Right renal pelvis (tissue), 4 donors: ENCODE measurements at regions not wholly inside any gene's neighbourhood (a gene's known extent, or its start where the extent isn't known, plus 50 kb on each side); places are given as distances from the start of the nearest gene placed in this dataset.

Experiments used
- DNase-seq, 4 donors: peaks; one replicate each; pipeline ENCODE4 v3.0.0-alpha.2; 2013; ENCODE audit warnings: low read depth in 4 of 4, low spot score in 3 of 4, missing footprints in 1 of 4

- no peak for DNase-seq
Observed at GRCh38 chr2:239473211-239473805, 72.5 kb upstream of the HDAC4 start.

DNA sequence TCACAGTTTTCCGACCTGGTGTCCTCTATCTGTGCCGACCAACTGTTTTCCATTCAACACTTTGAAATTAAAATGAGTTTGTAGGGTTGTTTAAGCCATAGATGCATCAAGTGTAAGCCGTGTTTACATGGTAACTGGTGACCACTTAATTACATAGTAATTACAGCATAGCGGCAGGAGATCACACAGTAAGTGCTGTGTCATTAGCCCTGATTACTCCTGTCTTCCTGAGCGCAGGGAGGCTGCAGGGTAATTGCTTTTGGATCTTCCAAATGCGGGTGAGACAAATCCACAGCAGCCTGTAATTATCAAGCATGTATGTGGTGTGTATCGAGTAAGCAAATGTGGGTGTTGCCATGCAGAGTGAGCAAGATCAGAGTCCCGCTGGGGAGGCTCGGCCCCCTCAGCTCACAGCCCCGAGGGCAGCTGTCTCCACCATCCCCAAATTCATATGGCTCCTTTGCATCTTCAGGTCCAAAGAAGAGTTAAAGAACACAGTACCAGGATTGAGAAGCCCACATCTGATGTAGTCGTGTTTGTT is 71.5 kb upstream of the HDAC4 start:
- no peak for DNase-seq

DNA sequence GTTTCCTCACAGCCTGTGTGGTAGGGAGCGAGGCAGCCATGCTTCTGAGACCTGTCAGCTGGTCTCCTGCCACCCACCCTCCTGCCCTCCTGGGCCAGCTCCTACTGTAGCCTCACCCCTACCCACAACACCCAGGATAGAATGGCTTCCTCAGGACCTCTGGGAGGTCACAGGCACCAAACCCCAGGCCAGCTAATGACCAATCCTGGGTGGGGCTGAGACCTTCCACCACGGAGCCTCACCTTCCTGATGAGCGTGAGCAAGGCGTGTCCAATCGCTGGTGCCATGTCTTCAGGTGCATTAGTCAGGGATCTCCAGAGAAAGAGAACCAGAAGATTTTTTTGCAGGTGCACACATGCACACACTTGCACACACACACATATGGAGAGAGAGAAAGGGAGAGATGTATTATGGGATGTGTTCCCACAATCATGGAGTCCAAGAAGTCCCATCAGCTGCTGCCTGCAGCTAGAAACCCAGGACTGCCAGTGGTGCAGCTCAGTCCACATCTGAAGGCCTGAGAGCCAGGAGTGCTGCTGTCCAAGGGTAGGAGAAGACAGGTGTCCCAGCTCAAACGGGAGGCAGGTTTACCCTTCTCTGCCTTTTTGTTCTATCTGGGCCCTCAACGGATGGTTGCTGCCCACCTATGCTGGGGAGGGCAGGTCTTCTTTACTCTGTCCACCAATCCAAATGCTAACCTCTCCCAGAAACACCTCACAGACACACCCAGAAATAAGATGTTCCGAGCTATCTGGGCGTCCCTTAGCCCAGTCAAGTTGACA is 70.4 kb upstream of the HDAC4 start:
- DNase-seq = no peak

DNA sequence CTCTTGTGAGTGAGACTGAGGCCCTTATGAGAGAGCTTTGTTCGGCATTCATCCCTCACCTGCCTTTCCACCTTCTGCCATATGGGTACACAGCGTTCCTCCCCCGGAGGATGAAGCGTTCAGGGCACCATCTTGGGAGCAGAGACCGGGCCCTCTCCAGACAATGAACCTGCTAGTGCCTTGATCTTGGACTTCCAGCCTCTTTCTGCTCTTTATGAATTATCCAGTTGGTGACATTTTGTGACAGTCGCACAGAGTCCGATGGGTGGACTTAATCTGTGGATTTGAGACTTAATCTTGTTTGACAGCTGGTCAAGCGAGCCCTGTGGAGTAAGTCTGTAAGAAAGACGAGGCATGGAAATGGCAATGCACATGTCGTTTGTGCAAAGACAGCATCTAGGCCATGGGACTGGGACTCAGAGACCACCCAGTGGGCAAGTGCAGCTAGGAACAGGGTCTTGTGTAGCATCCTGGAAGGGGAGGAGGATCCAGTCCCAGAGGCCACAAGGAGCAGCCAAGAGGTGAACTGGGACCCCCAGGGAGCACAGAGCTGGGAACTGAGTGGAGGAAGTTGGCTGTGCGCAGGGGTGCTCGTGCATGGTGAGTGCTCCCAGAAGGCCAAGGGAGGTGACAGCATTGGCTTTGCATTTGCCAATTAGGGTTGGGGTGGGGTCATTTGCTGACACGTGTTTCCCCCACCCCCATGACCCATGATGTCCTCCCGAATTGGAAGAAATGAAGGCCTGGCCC is 69.5 kb upstream of the HDAC4 start:
- DNase-seq = no peak

- no peak for DNase-seq
Observed at GRCh38 chr2:239469106-239469960, 68.5 kb upstream of the HDAC4 start.

DNA sequence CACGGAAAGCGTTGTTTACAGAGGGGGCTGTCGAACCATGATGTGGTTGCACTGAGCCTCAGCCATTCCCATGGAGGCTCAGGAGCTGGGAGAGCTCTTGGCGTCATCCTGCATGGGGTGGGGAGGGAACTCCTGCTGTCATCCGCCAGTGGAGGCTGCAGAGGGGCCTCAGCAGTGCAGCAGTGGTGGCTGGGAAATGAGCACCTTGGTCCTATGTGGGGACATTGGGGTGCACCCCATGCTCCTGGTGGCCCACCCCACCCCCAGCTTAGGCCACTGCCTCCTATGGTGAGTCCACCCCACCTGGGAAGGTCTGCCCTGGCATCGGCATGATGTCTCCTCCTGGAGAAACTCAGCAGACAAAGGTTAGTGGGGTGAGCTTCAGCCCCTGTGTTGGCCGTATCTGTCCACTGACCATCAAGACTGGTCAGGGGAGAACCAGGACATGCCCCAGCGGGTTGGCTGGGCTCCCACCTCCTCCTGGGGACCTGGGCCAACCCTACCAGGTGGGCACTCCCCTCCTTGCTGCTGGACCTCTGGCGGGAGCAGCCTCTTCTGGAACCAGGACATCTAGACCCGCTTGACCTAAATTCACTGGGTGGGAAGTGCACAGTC is 67.8 kb upstream of the HDAC4 start:
- no peak for DNase-seq

- DNase-seq = no peak
Observed at GRCh38 chr2:239467956-239468490, 67.2 kb upstream of the HDAC4 start.

- DNase-seq = no peak
Observed at GRCh38 chr2:239467281-239467955, 66.6 kb upstream of the HDAC4 start.

DNA sequence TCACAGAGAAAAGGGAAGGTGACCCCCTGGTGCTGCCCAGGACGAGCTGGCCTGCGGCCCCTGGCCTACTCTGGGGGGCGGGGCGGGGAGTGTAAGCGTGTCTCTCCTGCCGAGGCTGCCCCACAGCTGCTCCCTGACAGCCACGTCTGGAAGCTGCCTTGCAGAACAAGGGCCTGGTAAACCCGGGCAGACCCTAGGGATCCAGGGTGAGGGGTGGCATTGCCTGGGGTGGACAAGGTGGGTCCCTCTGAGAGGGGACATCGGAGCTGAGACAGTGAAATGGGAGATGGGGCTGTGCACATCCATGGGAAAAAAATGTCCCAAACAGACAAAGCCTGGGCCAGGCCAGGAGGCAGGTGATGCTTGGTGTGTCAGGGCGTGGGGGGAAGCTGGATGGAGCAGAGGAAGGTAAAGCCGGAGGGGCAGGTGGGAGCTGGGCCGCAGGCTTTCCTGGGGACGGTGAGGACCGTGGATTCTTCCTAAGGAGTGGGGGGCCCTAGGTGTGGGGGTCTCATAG is 66.0 kb upstream of the HDAC4 start:
- no peak for DNase-seq

DNA sequence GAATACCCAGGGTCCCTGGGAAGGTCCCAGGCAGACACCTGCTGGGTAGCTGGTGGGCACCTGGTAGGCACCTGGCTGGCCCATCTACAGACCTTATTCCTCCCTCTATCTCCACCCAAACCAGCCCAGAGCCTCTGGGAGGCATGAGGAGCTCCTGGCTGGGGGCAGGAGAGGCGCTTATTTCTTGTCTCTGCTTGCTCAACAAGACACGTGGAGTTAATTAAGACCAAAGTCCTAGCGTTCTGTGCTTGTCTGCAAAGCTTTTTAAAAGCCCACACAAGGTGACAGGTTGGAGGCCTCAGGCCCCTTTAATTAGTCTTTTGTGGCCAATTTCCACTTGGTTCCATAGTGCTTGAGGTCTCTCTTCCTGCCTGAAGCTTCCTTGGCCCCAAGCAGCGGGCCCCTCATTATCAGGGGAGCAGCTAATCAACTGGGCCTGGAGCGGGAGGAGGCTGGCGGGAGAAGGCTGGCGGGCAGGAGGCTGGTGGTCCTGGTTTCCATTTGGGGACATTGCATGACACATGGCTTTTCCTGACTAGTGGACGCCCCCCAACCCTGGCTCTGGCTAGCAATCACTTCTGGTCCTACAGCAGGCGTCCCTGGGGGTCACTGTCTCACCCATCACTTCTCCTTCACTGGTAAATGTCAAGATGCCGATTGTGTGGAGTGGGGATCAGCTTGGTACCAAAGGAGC is 65.4 kb upstream of the HDAC4 start:
- no peak for DNase-seq

DNA sequence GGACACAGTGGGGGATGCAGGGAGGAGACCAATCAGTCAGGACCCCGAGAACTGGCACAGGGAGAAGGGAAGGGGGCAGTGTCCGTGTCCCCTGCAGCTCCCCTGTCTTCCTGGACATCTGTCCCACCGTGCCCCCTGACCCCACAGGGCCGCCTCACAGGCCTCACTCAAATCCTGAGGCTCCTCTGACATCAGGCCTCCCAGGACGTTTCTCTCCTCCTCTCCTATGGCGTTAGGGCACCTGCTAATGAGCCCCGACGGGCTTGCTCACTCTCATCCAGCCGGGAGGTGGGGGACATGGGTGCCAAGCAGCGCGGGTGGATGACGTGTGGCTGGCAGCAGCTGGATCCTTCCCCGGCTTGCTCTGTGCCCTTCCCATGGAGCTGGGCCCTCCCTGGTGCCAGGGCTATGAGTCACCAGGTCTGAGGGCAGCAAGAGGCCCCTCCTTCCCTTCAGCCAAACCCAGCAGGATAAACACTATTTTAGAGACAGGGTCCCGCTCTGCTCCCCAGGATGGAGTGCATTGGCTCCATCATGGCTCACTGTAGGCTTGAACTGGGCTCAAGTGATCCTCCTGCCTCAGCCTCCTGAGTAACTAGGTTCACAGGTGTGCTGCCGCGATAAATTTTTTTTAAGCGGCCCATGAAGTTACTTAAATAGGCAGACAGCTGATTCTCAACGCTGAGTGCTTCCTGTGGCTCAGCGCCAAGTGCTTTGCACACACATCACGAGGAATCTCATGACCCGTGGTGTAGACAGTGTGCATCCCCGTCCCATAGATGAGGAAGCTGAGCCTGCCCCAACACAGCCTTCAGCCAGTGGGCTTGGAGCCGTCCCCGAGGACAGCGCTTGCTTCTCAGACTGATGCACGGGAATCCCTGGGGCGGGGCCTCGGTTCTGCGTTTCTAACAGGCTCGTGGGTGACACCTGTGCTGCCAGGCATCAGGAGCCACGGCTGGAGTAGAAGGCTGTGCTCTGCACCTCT is 64.5 kb upstream of the HDAC4 start:
- no peak for DNase-seq

- no peak for DNase-seq
Observed at GRCh38 chr2:239464166-239465016, 63.6 kb upstream of the HDAC4 start.

DNA sequence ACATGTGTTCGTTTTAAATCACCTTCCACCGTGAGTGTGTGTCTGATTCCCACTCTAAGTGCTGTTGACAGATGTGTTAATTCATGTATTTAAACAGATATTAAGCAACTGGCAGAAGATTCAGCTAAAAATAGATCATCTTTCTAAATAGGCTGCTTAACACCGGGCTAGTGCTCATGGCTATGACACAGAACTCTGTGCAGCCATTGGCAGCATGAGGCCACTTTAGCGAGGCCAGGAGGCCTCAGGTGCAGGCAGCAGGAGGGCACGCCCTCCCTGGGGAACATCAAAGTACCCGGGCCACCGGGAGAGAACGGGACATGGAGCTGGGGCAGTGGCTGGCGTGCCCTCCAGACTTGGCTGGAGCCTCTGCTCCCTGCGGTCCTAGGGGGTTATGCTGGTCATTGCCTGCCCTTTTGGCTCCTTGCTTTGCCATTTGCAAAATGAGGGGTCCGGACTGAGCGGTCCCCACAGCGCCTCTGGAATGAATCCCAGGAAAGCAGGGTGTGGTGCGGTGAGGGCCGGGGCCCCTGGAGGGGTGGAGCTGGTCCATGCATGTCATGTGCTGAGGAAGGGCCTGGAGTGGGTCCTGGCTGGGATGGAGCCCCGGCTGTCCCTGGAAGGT is 62.8 kb upstream of the HDAC4 start:
- DNase-seq = no peak

DNA sequence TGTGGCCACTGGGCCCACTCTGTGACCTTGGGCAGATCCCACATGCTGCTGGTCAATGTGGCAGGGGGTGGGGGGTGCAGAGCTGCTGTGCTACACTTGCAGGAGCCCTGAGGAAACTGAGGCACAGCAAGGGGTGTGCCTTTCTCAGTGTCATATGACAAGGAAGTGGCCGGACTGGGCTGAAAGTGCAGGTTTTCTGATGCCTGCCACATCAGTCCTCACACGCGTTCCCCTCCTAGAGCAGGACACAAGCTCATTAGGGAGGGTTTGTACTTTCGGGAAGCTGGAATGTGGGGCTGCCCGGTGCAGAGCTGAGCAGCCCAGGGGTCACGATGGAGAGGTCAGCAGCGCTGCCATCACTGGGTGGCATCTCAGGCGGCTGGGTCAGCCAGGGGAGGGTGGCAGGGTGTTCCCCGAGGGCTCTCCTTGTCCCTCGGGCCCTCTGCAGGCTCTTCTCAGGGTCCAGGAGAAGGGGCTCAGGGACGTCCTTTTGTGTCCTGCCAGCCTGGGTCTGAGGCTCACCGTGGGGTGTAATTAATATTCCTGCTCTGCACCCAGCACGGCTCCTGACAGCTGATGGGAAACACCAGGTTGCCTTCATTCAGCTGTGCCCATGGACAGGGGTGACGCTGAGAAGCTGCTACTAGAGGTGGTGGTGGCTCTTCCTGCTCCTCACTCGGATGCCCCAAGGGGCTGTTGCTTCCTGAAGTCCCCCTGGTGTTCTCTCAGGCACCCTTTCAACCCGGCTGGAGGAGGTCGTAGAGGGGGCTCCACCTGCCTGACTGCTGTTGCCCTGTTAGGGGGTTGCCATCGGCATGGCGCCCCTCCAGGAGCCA is 62.1 kb upstream of the HDAC4 start:
- DNase-seq = no peak

- DNase-seq = no peak
Observed at GRCh38 chr2:239462191-239462515, 61.3 kb upstream of the HDAC4 start.
